Endodermal cell (in vitro differentiated cells): ENCODE measurements at regions not wholly inside any gene's neighbourhood (a gene's known extent, or its start where the extent isn't known, plus 50 kb on each side); places are given as distances from the start of the nearest gene placed in this dataset.

ENCODE experiments used
- DNase-seq: peaks from one replicate; pipeline ENCODE4 v3.0.0-alpha.2; 2017
- H3K27ac ChIP-seq: 2 replicates; pipeline ENCODE4 v1.5.1; 2013; ENCODE audit warnings: mild to moderate bottlenecking, low read depth, low read length, moderate library complexity
- H3K27me3 ChIP-seq: 2 replicates; pipeline ENCODE4 v1.6.1; 2013; ENCODE audit warnings: mild to moderate bottlenecking, low read length, moderate library complexity; ENCODE audit not compliant: insufficient read depth, control insufficient read depth, poor library complexity, severe bottlenecking
- H3K36me3 ChIP-seq: 2 replicates; pipeline ENCODE4 v1.7.0; 2013; ENCODE audit warnings: mild to moderate bottlenecking, low read length, moderate library complexity; ENCODE audit not compliant: control insufficient read depth, insufficient read depth
- H3K4me1 ChIP-seq: one replicate; pipeline ENCODE4 v1.7.0; 2013; ENCODE audit warnings: low read length; ENCODE audit not compliant: control insufficient read depth, insufficient read depth
- H3K4me3 ChIP-seq: 2 replicates; pipeline ENCODE4 v1.5.1; 2013; ENCODE audit warnings: mild to moderate bottlenecking, low read length, moderate library complexity
- H3K9ac ChIP-seq: 2 replicates; pipeline ENCODE4 v1.6.1; 2013; ENCODE audit warnings: mild to moderate bottlenecking, low read length, moderate library complexity; ENCODE audit not compliant: poor library complexity, severe bottlenecking; ENCODE audit errors: extremely low read depth
- H3K9me3 ChIP-seq: 2 replicates; pipeline ENCODE4 v1.6.1; 2013; ENCODE audit warnings: mild to moderate bottlenecking, low read length, moderate library complexity; ENCODE audit not compliant: control insufficient read depth
- H3K27ac Mint-ChIP-seq: 2 replicates; pipeline ENCODE4 v1.8.0; 2020; ENCODE audit warnings: mixed read lengths
- H3K27me3 Mint-ChIP-seq: 2 replicates; pipeline ENCODE4 v1.8.0; 2021; ENCODE audit warnings: mild to moderate bottlenecking, mixed read lengths; ENCODE audit not compliant: insufficient read depth
- H3K36me3 Mint-ChIP-seq: 2 replicates; pipeline ENCODE4 v1.8.0; 2020; ENCODE audit warnings: low read depth, mixed read lengths
- H3K4me1 Mint-ChIP-seq: 2 replicates; pipeline ENCODE4 v1.8.0; 2020; ENCODE audit warnings: mixed read lengths
- H3K4me3 Mint-ChIP-seq: 2 replicates; pipeline ENCODE4 v1.8.0; 2020; ENCODE audit warnings: mild to moderate bottlenecking, moderate library complexity, mixed read lengths
- H3K9me3 Mint-ChIP-seq: 2 replicates; pipeline ENCODE4 v1.8.0; 2020; ENCODE audit warnings: mild to moderate bottlenecking, mixed read lengths
- WGBS, 2 experiments: methylation state at CpG; one replicate each; pipeline versions ENCODE4 v1.1.5 to v1.1.7; 2013; ENCODE audit warnings: missing lambda C conversion rate in 2 of 2, mixed read lengths in 1 of 2; ENCODE audit not compliant: insufficient coverage in 1 of 2, insufficient read length in 1 of 2; 5-methylcytosine and 5-hydroxymethylcytosine counted together
- TF ChIP-seq, protein P1 (sequence below): fragments of 200-600 bp; sonication (generic); conservative IDR thresholded peaks from 2 replicates; pipeline ENCODE4 v1.5.0; 2021; ENCODE audit warnings: antibody characterized with exemption, mild to moderate bottlenecking

DNA sequence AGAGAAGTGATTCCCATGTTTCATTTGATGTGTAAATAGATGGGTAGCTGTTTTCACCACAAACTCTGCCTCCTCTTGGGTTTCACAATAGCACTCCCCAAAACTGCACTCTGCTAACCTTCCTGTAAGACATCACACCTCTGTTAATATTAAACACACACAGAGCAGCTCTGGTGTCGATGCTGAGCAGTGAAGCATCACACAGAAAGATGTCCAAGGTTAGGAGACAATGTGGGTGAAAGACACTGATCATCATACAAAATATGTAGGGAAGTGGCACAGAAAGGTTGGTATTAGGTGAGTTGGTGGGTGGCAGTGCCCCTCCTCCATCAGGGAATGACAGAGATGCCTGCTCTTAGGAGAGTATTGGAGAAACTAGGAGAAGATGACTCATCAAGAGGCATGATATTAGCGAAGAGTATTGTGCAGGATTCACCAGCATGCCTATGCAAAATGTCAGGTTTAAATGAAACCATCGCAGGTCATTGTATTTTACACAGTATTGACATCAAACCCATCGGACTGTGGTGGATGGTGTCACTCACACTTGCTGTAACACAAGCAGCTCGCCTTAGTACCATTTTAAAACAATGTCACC, 199.7 kb downstream of the TBXT start:
- Mint-ChIP-seq H3K27me3 (peaks cover 20% of the 10 kb centered on the region), H3K9me3 (no peaks in the 10 kb centered on the region), H3K4me1 (no peaks in the 10 kb centered on the region), H3K27ac (no peak overlapping the region), H3K36me3 (no peaks in the 10 kb centered on the region), H3K4me3 (no peak overlapping the region)
- H3K4me1 ChIP-seq = no peaks in the 10 kb centered on the region
- TF ChIP-seq, protein P1, sequence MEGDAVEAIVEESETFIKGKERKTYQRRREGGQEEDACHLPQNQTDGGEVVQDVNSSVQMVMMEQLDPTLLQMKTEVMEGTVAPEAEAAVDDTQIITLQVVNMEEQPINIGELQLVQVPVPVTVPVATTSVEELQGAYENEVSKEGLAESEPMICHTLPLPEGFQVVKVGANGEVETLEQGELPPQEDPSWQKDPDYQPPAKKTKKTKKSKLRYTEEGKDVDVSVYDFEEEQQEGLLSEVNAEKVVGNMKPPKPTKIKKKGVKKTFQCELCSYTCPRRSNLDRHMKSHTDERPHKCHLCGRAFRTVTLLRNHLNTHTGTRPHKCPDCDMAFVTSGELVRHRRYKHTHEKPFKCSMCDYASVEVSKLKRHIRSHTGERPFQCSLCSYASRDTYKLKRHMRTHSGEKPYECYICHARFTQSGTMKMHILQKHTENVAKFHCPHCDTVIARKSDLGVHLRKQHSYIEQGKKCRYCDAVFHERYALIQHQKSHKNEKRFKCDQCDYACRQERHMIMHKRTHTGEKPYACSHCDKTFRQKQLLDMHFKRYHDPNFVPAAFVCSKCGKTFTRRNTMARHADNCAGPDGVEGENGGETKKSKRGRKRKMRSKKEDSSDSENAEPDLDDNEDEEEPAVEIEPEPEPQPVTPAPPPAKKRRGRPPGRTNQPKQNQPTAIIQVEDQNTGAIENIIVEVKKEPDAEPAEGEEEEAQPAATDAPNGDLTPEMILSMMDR = no peak
- no peak overlapping the region for H3K27ac ChIP-seq
- WGBS, 2 experiments = 92 to 97% methylated on average over 4 to 5 of the region's 5 CpGs
- no peak overlapping the region for H3K9ac ChIP-seq
- no peak overlapping the region for H3K4me3 ChIP-seq
- no peaks in the 10 kb centered on the region for H3K36me3 ChIP-seq
- H3K9me3 ChIP-seq = no peaks in the 10 kb centered on the region
- H3K27me3 ChIP-seq = peaks cover 5% of the 10 kb centered on the region
- DNase-seq = no peak

DNA sequence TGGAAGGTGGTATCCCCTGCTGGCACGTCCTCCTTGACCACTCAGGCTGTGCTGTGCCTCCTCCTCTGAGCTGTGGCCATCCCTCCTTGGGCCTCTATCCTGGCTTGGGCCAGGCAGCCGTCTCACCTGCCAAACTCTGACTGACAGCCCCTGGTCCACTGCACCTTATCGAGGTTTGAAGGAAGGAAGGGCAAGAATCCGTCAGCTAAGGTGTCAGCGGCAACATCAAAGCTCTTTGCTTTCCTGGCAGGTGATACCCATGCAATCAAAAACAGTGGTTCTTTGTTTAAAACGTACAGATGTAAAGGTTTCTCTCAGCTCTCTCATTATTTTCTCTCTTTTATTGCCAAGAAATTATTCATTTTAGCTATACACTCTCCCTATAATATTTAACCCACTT, 203.9 kb downstream of the TBXT start:
- Mint-ChIP-seq H3K36me3 (no peaks in the 10 kb centered on the region), H3K4me3 (no peak overlapping the region), H3K9me3 (no peaks in the 10 kb centered on the region), H3K4me1 (no peaks in the 10 kb centered on the region), H3K27me3 (peaks cover 19% of the 10 kb centered on the region), H3K27ac (no peak overlapping the region)
- Histone ChIP-seq H3K27ac (no peak overlapping the region), H3K27me3 (peaks cover 5% of the 10 kb centered on the region), H3K4me1 (no peaks in the 10 kb centered on the region), H3K36me3 (no peaks in the 10 kb centered on the region), H3K9me3 (no peaks in the 10 kb centered on the region), H3K4me3 (no peak overlapping the region), H3K9ac (no peak overlapping the region)
- TF ChIP-seq, protein P1 = no peak
- 86 to 91% methylated on average over 5 to 6 of the region's 6 CpGs for WGBS, 2 experiments
- DNase-seq = no peak

DNA sequence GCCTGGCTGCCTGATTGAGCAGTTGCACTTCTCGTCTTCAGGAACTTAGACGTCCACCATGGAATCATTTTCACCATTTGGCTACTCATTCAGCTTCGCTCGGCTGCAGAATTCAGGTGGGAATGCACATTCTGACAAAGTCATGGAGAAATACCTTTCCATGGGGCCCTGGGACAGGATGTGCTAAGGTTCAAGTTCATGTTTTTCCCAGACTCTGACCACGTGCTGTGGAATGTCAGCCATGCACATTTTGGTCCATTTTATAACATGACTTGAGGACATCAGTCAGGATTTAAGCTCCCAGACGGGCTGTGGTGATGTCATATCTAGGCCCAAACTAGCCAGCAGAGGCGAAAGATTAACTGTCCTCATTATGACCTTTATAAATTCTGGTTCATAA, 205.3 kb downstream of the TBXT start:
- H3K4me3 Mint-ChIP-seq = no peak overlapping the region

More for the DNA sequence above, 205.3 kb downstream of the TBXT start:
- H3K27me3 ChIP-seq = peaks cover 5% of the 10 kb centered on the region
- Mint-ChIP-seq H3K9me3 (no peaks in the 10 kb centered on the region), H3K27ac (no peak overlapping the region), H3K36me3 (no peaks in the 10 kb centered on the region), H3K4me1 (no peaks in the 10 kb centered on the region), H3K27me3 (peaks cover 21% of the 10 kb centered on the region)
- H3K36me3 ChIP-seq = no peaks in the 10 kb centered on the region
- peaks cover 7% of the 10 kb centered on the region for H3K9me3 ChIP-seq
- no peaks in the 10 kb centered on the region for H3K4me1 ChIP-seq
- TF ChIP-seq, protein P1 = no peak
- H3K4me3 ChIP-seq = no peak overlapping the region
- H3K9ac ChIP-seq = no peak overlapping the region
- no peak for DNase-seq
- H3K27ac ChIP-seq = no peak overlapping the region
- WGBS, 2 experiments = 86 to 92% methylated on average over 6 to 7 of the region's 7 CpGs
